Heart right ventricle (tissue), 16 donors: ENCODE measurements at regions not wholly inside any gene's neighbourhood (a gene's known extent, or its start where the extent isn't known, plus 50 kb on each side); places are given as distances from the start of the nearest gene placed in this dataset.

ENCODE experiments used
- ATAC-seq, 8 donors: fragments of 200-7000 bp; cut with Tn5 transposase; one replicate each; pipeline ENCODE4 v1.9.1; 2020; ENCODE audit warnings: mild to moderate bottlenecking in 8 of 8, moderate library complexity in 8 of 8, moderate number of reproducible peaks in 1 of 8
- DNase-seq, 2 donors: peaks; one replicate each; pipeline ENCODE4 v3.0.0-alpha.2; 2020
- H3K27ac ChIP-seq, 10 donors: fragments of 200-600 bp; sonication (generic) in 2 of 10; one replicate each; pipeline versions ENCODE4 v1.5.0 to v1.8.0; 2020 to 2022; ENCODE audit warnings: mild to moderate bottlenecking in 3 of 10
- H3K27me3 ChIP-seq, 7 donors: fragments of 200-600 bp; one replicate each; pipeline ENCODE4 v1.8.0; 2021 to 2022; ENCODE audit warnings: mild to moderate bottlenecking in 2 of 7
- H3K36me3 ChIP-seq, 9 donors: fragments of 200-600 bp; sonication (generic) in 1 of 9; one replicate each; pipeline versions ENCODE4 v1.5.0 to v1.8.0; 2020 to 2022; ENCODE audit warnings: mild to moderate bottlenecking in 2 of 9
- H3K4me1 ChIP-seq, 9 donors: fragments of 200-600 bp; sonication (generic) in 1 of 9; one replicate each; pipeline versions ENCODE4 v1.5.0 to v1.8.0; 2020 to 2022; ENCODE audit warnings: mild to moderate bottlenecking in 4 of 9
- H3K4me3 ChIP-seq, 10 donors: fragments of 200-600 bp; sonication (generic) in 2 of 10; one replicate each; pipeline versions ENCODE4 v1.5.0 to v1.8.0; 2020 to 2022; ENCODE audit warnings: mild to moderate bottlenecking in 7 of 10, moderate library complexity in 2 of 10
- H3K9me3 ChIP-seq, 11 donors: fragments of 200-600 bp in 10 of 11; sonication (generic) in 2 of 11; one replicate each; pipeline versions ENCODE4 v1.5.0 to v1.8.0; 2013 to 2022; ENCODE audit warnings: mild to moderate bottlenecking in 2 of 11, control low read depth in 1 of 11, moderate library complexity in 1 of 11
- CTCF ChIP-seq, 9 donors: fragments of 200-600 bp; sonication (generic) in 2 of 9; IDR thresholded peaks; one replicate each; pipeline versions ENCODE4 v1.5.0 to v1.8.0; 2021 to 2022; ENCODE audit warnings: antibody characterized with exemption in 9 of 9, mild to moderate bottlenecking in 5 of 9, moderate library complexity in 1 of 9
- WGBS, 2 donors: extraction: QIAGEN DNeasy Blood & Tissue Kit; methylation state at CpG; one replicate each; pipeline ENCODE4 v1.1.7; 2013; ENCODE audit warnings: inconsistent platforms in 1 of 2; 5-methylcytosine and 5-hydroxymethylcytosine counted together
- intact Hi-C, 10 donors: fragments of 100-400 bp; cut with DNase I; formaldehyde crosslinking; loops; one replicate each; pipeline versions ENCODE4 v1.11.1 to v1.14.2; 2022
- donor health status: Arrhythmogenic right ventricular cardiomyopathy.
- donor health status: ischemic (EF 13 %, LVEDD 7.1; RV severe dilation, severe dysfunction).
- donor health status: healthy with polysubstance abuse.
- donor health status: DM: no; HTN: yes; CAD: no.
- donor health status: DM: no; HTN: no; CAD: no.
- donor health status: ischemic (EF 25% LVEDD 6.9; RV normal size, moderate dysfunction).
- donor health status: ischemic (EF 25% LVEDD 5.7; RV mildly dilated, moderate dysfunction).
- donor health status: healthy.
- donor health status: DM: yes; HTN: yes; CAD: no.
- donor health status: Ischemic cardiomyopathy.
- donor health status: ischemic (EF 35%, LVEDD 5.7; RV mildly dilated, moderate dysfunction).
- donor health status: nonischemic (EF 11% LVEDD 7.7; RV severe dilation, severe dysfunction).
- donor health status: DM: yes; HTN: yes; CAD: no.
- donor health status: PGD.
- donor health status: ischemic (EF 29% LVEDD 5.4; RV normal size, mild dysfunction).
- donor health status: nonischemic (EF 23%, LVEDD 6.1; RV moderate dilation, normal function).

- TF ChIP-seq CTCF (IDR thresholded peaks at IDR 0.05), result no peak
- ATAC-seq (no peak), DNase-seq (no peak)
- no peaks in the 10 kb centered on the region for H3K36me3 ChIP-seq
- no peaks in the 10 kb centered on the region for H3K27me3 ChIP-seq
- H3K27ac ChIP-seq, result no peak overlapping the region
- H3K4me1 ChIP-seq, result peaks cover 0 to 9% (median 0%) of the 10 kb centered on the region in 9 donors
- 73 to 75% methylated on average over 1 of the region's 1 CpG for WGBS, 2 donors
- H3K9me3 ChIP-seq, result peaks cover 0 to 16% (median 0%) of the 10 kb centered on the region in 11 donors
- no peak overlapping the region for H3K4me3 ChIP-seq
- intact Hi-C loops, result no loop called here
Observed at GRCh38 chr12:77429426-77429825, 364.1 kb upstream of the E2F7 start.

DNA sequence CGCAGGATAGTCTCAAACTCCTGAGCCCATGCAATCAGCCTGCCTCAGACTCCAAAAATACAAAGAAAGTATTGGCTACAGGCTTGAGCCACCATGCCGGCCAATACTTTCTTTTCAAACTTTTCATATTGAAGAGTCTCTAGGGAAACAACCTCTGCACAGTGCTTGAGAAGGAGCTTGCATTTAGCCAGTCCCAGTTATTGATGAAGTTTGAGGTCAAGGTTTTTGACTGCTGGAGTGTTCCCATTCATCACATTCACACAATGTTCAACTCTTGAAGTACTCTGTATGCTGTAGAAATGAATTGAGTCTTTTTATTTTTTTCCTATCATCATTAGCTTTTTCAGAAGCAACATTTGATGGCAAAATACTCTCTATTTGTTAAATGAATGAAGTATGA lies 355.8 kb upstream of the E2F7 start:
- no peak for TF ChIP-seq CTCF (IDR thresholded peaks at IDR 0.05)
- Histone ChIP-seq H3K4me1 (no peaks in the 10 kb centered on the region), H3K27ac (no peak overlapping the region), H3K27me3 (no peaks in the 10 kb centered on the region), H3K9me3 (peaks cover 0 to 31% (median 0%) of the 10 kb centered on the region in 11 donors), H3K36me3 (no peaks in the 10 kb centered on the region), H3K4me3 (no peak overlapping the region)
- intact Hi-C loops, result no loop called here
- DNase-seq (no peak), ATAC-seq (no peak)
- 90 to 92% methylated on average over 2 of the region's 2 CpGs for WGBS, 2 donors

- DNase-seq (no peak), ATAC-seq (no peak)
- no peak overlapping the region for H3K27ac ChIP-seq
- no peaks in the 10 kb centered on the region for H3K9me3 ChIP-seq
- no peak for TF ChIP-seq CTCF (IDR thresholded peaks at IDR 0.05)
- H3K36me3 ChIP-seq, result no peaks in the 10 kb centered on the region
- intact Hi-C loops, result no loop called here
- no peak overlapping the region for H3K4me3 ChIP-seq
- no peaks in the 10 kb centered on the region for H3K27me3 ChIP-seq
- H3K4me1 ChIP-seq, result peaks cover 0 to 14% (median 10%) of the 10 kb centered on the region in 9 donors
Observed at GRCh38 chr12:77409551-77409950, 344.2 kb upstream of the E2F7 start.

DNA sequence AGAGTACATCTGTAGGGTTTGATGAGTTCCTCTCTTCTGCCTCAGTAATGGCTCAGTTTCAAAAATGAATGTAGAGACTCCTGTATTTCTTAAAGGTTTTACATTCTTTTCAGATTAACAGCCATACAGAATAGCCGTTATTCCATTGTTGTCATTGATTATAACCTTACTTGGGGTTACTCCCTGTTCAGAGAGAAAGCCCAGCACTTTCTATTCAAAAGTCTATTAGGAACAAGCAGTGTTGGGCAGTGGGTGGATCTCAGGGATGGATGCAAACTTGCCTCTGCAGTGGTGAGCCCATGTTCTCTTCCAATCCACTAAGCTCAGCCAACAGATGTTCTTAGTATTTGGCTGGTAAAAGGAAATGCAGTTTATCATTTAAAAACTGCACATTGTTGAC lies 342.6 kb upstream of the E2F7 start:
- H3K4me3 ChIP-seq, result no peak overlapping the region
- H3K36me3 ChIP-seq, result no peaks in the 10 kb centered on the region
- WGBS, 2 donors, result 74 to 81% methylated on average over 1 of the region's 1 CpG
- H3K27ac ChIP-seq, result no peak overlapping the region
- intact Hi-C loops, result no loop called here
- peaks cover 0 to 14% (median 10%) of the 10 kb centered on the region in 9 donors for H3K4me1 ChIP-seq
- TF ChIP-seq CTCF (IDR thresholded peaks at IDR 0.05), result no peak
- no peaks in the 10 kb centered on the region for H3K9me3 ChIP-seq
- no peak for ATAC-seq
- H3K27me3 ChIP-seq, result no peaks in the 10 kb centered on the region
- DNase-seq, result no peak
